Gastrocnemius medialis (tissue), 4 donors: ENCODE measurements at regions not wholly inside any gene's neighbourhood (a gene's known extent, or its start where the extent isn't known, plus 50 kb on each side); places are given as distances from the start of the nearest gene placed in this dataset.

Experiments
- CTCF ChIP-seq, 5 experiments: fragments of 450-650 bp in 3 of 5; fragments of 200-600 bp in 2 of 5; sonication (generic) in 2 of 5; IDR thresholded peaks in 4 of 5; conservative IDR thresholded peaks in 1 of 5; 1 replicate in 4 of 5; 2 replicates in 1 of 5; pipeline ENCODE4 v1.5.1; 2016 to 2019; ENCODE audit warnings: antibody characterized with exemption in 5 of 5, mild to moderate bottlenecking in 3 of 5, moderate library complexity in 3 of 5
- POLR2A ChIP-seq, 2 donors: fragments of 450-650 bp; IDR thresholded peaks; one replicate each; pipeline ENCODE4 v1.6.1; 2017; ENCODE audit warnings: antibody characterized with exemption in 2 of 2, mild to moderate bottlenecking in 2 of 2, moderate library complexity in 2 of 2

- no peak for TF ChIP-seq CTCF (IDR thresholded peaks at IDR 0.05 in 4 of 5, conservative IDR thresholded peaks at IDR 0.05 in 1 of 5)
- TF ChIP-seq POLR2A (IDR thresholded peaks at IDR 0.05) = no peak
Measured at GRCh38 chr13:34034411-34034810, 216.5 kb downstream of the RFC3 start.
